ENCODE measurements at regions not wholly inside any gene's neighbourhood (a gene's known extent, or its start where the extent isn't known, plus 50 kb on each side); places are given as distances from the start of the nearest gene placed in this dataset.

DNA sequence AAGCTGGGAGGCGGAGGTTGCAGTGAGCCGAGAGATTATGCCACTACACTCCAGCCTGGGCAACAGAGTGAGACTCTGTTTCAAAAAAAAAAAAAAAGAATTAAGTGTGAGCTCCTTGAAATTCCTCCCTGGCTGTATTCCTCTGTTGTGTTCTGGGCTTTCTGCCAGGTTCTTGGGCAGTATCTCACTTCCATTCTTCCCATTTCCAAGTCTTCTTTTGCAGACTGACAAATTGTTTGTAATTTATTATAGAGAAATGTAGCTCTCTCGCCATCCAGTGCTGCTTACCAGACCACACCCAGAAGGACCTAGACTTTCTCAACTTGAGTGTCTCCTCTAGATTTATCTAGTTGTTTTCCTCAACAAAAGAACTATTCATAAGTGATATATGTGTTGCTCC, 105.0 kb upstream of the ADGRL2 start:
- no peak for DNase-seq

DNA sequence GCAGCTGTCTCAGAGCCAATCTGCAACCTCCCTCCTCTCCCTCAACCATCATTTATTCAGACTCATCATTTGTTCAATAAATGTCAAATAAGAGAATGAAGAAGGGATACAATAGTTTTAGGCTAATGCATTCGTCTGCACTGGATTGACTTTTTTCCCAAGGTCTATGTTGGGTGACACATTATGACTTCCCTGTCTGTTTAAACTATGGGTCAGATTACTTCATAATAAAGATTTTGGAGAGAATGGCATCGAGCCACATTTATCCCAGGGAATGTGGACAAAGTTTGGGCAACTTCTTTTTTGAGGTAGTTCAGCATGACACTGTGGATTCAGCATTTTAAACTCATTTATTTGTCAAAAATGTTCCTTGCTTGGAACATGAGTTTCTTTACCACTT, 107.4 kb upstream of the ADGRL2 start:
- no peak for DNase-seq

DNA sequence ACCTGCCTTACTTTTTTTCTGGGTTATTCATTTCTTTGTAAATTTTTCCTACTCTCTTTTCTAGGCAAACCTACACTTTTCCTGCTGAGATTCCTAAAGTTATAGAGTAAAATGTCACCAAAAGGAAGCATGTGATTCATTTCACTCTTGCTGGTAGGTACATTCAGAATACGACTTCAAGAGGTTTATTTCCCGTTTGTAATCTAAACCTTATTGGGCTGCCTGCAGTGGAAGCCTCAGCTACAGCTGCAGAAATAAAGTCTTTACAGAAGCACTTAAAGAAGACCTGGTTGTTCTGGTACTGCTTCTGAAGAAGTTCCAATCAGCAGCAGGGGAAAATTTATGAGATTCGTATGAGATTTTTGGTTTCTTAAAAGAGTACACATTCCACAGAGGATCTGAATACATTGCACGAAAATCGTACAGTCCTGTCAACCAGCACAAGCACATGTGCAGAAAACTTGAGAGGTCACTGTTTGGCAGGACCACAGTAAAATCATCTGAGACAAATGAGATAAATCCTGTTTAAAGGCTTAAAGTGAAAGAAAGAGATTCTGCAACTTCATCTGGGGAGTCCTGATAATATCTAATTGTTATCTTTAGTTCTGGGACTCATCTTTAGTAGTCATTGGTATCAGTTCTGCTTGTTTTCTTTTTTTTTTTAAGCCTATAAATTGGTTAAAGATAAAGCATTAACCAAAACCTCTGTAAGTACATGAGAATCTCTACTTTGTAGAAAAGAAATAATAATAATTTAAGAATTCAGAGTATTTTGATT, 109.9 kb upstream of the ADGRL2 start:
- no peak for DNase-seq

DNA sequence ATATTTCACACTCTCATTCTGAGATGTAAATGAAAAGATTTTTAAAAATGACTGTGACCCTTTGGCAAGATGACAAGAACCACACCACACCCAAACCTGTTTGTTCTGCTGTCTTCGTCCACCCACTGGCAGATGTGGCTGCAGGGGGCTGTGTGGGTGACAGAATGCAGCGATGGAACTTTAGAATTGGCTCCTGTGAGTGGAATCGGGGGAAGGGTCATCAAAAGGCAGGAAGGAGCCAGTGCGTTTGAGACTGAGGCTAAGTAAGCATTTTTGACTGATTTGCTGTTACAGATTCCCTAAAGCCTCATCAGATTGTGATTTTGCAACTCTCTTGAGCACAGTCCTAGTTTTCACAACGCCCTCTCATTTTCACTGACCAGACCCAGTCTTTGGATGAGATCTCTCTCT, 111.2 kb upstream of the ADGRL2 start:
- DNase-seq = no peak

DNA sequence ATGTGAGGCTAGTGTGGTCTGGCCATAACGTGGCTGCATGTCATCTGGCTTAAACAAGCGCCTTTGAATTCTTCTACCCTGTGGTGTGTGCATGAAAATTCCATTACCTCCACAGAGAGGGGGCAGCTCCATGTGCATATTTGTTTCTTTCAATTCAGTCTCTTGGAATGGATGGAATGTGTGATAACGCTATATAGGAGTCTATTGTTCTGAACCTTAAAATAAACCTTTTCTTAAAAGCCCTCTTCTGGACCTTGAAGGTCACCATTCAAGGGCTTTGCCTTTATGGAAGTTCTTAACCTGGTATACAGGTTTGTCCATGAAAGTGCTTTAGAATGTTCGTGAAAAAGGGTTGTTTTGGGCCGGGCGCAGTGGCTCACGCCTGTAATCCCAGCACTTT, 118.2 kb upstream of the ADGRL2 start:
- DNase-seq = no peak

DNA sequence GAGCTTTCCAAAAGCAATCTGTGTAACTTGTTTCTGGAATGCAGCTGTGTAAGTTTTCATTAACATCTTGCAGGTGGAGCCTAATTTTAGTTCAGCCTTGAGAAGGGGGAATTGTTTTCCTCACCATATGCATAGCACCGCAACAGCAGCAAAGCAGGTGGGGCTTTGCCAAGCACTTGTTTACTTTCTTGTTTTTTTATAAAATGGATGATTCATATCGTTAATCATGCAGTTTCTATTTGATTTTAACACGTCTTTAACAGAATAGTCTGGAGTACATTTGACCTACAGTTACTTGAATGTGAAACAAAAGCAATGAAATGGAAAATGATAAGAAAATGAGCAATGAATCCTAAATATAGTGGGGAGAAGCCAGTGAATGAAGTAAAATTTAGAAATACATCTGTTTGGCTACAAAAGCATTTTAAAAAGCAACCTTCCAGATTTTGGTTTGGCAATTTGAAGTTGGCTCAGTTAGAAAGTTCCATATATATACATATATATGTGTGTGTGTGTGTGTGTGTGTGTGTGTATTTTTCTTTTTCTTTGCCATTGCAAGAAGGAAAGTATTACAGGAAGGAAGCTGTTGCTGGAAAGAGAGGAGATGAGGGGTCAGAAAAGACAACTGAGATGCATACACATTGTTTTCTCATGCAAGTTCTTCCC, 119.0 kb upstream of the ADGRL2 start:
- peak; percentile 56 for DNase-seq

DNA sequence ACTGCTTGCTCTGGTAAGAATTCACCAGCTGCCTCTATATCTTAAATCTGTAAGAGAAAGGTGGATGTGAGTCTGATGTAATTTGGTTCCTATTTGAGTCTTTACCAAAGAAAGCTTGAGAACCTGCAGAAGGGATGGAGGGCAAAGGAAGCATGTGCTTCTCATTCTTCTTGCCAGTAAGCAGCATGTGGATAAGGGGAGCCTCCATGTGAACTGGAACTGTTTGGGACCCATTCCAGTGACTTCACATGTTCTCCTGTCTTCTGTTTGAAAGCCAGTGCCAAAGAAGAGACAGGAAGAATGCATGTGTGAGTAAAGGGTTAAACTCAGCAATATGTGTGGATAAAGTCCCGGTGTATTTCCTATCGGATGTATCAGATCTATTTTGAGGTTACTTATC, 119.6 kb upstream of the ADGRL2 start:
- DNase-seq = peak; percentile 31

DNA sequence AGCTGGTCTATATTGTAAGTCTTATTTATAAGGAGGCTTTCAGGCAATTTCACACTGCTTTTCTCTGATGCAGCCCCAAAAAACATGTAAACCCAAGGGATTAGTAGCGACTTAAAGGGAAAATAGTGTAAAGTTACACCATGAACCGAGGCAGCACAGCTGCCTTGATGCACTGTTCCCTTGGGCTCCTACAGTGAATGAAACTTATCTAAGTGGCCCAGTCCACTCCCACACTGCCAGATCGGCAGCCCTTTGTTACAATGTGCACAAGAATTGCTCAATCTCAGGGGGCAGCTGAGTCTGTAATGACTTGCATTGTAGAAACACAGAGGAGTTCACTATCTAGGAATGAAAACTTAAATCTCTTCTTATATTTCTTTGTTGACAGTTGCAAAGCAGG, 120.8 kb upstream of the ADGRL2 start:
- DNase-seq = no peak

DNA sequence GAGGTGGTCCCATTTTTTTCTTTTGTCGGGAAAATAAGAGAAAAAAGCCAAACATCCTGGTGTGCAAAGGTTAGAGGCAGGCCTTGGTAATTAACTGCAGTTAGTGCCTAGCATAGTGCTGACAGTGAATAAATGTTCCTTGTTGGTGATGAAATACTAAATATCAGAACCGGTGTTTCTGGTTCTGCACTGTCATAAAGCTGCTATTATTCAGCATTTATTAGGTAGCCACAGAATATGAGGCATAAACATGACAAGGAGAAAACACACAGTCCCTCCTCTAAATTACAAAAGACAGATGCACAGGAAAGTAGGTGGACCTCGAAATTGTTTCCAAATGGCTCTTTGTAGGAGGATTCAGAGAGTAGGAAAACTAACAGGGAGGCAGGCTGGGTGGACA, 122.0 kb upstream of the ADGRL2 start:
- DNase-seq = no peak

DNA sequence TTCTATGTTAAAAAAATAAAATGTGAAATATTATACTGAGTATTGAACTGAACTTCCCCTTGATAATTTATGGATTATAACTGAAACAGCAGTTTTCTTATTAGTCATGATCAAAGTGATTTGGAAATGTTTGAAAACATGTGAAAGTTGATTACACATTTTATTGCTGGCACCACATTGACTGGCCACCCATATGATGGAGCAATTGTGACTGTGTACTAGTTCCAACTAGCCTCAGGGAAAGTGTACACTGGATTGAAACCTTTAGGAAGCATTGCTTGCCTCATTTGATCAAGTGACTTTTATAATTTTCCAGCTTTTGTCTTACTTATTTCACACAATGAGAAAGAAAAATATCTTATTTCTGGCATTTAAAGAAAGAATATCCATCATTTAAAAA, 128.0 kb upstream of the ADGRL2 start:
- DNase-seq = no peak

DNA sequence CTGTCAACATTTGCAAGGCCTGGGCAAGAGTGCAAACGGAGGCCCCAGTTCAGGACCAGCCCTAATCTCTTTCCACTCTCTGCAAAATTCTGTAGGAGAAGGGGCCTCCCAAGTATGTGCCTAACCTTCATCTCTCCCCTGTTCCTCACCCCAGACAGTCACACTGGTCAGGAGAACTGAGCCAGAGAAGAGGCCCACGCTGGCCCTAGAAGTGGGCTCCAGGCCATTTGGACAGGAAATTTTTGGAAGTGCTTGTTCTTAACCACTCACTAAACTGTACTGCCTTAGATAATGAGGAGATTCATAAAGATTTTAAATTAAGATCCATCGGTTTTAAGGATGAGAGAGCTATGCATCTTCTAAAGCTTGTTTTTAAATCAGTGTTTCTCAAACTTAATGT, 129.7 kb upstream of the ADGRL2 start:
- peak; percentile 37 for DNase-seq

DNA sequence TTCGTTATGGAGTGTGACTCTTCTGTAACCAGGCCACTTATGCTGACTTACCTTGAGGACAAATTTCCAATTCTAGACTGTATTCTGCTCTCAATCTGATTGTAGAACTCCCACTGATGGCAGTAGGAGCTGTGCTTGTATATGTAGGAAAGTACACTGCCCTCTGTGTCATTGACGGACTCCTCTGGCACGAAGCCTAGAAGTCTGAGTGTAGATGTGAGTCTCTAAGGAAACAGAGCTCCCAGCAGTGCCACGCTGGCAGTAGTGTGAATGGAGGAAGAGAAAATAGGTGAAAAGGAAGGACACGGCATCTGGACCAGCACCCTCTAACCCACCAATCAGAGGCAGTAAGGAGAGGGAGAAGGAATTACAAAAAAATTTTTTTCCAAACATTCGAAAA, 130.4 kb upstream of the ADGRL2 start:
- peak; percentile 74 for DNase-seq

DNA sequence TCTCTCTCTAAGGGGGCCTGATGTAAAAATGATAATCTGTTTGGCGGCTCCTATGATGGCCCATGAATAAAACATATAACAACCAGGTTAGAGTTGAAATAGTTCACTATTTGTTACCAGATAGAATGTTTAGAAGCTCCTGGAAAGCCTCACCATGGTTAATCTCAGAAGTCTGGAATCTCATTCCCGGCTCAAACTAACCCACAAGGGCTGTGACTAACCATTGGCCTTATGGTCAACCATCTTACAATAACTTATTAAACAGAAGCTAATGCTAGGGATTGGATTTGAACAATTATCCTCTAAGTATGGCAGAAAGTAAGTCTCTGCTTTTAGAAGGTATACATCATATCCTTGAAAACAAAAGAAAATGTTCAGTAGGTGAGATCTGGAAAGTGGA, 134.1 kb upstream of the ADGRL2 start:
- no peak for DNase-seq

DNA sequence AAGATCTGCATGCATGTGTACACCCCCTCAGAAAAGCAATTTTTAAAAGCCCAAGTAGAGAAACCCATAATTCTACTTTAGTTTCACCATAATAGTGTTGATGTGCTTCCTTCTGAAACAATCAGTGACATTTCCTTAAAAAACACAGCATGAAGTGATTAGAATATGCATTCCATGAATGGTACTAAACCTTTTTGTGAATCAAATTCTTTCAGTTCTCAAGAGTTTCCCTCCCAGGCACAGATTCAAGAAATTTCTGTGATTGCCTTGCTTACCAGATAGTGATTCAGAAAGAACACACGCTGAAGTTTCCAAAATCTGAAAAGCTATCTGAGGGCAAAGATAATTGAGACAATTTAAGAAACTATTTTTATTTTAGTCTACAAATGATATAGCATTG, 136.4 kb upstream of the ADGRL2 start:
- no peak for DNase-seq

DNA sequence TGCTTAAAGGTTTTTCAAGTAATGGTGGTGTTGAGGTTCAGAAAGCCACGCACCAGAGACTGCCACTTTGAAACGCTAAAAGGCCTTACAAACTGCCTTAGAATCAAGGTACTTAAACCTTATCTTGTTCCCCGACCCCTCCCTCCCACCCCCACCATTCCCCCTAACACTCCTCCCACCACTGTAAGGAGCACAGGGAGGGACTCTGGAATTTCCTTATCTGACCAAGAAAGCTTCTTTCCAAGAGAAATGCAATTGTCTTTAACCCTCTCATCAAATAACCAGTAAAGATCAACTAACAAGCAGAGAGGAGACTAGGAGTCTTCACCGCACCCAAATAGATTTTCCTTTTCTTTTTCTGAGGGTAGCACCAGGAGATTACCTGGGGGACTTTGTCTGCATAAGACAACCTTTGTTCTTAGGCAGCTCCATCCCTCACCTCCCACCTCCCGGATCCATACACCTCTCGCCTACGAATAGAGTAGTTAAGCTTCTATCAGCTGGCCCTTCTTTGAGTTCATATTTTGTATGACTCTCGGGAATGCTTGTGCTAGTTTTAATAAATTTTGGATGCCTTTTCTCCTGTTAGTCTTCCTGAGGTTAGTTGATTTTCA, 137.7 kb upstream of the ADGRL2 start:
- no peak for DNase-seq

DNA sequence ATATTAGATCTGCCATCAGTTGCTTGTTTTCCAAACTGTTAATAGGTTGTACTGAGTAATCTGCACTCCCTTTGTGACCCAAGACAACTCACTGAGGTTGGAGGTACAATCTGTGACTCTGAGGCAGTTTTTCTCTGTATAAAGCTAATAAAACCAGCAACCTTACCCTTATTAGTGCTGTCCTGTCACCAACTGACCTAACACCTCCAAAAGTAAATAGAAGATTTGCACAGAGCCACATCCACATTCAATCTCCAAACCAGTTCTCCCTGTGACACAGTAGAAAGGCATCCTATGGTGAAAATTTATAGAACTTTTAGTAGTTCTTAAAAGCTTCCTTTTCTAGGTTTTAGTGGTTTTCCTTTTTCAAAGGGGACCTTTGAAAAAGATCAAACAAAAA, 140.4 kb upstream of the ADGRL2 start:
- no peak for DNase-seq

DNA sequence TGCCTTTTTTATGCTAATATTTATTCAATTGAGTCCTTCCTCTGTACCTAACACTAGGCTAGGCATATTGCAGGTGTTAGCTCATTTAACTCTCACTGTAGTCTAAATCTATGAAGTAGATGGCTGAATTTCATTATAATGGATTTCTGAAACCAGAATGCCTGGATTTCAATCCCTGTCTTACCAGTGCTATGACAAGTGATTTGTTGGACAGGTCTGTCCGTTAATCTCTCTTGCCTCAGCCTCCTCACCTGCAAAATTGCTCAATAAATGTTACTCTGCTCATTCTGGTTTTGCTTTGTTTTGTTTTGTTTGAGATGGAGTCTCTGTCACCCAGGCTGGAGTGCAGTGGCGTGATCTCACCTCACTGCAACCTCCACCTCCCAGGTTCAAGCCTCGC, 146.1 kb upstream of the ADGRL2 start:
- no peak for DNase-seq

DNA sequence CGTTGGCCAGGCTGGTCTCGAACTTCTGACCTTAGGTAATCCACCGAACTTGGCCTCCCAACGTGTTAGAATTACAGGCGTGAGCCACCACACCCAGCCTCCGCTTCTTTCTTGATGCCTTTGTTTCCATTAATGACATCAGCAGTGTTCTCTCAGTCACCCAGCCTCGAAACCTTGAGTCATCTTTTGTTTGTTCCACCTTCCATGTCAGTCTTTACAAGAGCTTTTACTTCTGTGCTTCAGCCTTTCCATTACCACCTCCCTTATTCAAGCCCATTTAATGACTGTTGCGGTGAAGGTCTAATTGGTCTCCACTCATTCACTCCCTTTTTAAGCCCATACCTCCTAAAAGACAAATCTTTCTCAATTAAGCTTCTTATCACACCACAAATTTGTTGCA, 146.6 kb upstream of the ADGRL2 start:
- no peak for DNase-seq

DNA sequence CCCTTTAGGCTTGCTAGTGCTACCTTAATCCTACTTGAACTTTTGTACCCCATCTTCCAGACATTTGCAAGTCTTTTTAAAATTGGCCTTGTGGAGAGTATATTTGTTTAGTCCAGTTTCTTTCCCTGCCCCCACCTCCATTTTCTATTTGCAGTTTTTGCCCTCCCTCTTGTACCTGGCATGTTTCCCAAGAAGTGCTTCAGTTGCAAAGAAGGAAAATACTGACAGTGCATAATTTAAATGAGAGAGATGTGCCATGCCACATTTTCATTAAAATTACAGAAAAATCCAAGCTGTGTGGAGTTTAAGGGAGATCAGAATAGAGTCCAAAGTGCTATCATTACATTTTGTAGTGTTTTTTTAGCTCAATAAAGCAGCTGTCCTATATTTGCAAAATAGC, 150.0 kb upstream of the ADGRL2 start:
- no peak for DNase-seq

DNA sequence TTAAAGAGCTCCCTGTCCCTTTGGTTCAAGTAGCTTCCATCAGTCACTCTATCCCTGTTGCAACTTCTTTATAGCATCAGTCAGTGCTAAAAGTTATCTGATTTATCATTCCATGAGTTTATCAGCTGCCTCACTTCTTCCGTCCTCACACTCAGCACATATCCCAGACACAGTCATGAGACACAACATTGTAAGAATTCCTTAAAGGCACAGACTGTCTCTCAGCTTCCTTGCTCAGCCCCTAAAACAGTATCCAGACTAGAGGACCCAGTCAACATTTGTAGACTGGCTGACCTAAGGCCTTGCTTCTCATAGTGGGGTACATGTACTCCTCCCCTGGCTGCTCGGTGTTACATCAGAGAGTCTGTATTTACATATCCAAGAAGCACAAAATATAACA, 164.9 kb upstream of the ADGRL2 start:
- no peak for DNase-seq

DNA sequence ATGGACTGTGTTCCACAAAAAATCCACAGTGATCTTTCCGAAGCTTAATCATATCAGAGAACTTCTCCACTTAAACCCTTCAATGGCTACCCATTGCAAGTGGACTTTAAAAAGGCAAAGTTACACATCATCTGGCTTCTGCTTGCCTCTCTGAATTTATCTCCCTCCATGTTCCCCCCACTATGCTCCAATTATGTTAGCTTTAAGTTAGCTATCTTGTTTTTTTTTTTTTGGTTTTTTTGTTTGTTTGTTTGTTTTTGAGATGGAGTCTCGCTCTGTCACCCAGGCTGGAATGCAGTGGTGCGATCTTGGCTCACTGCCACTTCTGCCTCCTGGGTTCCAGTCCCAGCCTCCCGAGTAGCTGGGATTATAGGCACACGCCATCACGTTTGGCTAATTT, 166.4 kb upstream of the ADGRL2 start:
- no peak for DNase-seq

DNA sequence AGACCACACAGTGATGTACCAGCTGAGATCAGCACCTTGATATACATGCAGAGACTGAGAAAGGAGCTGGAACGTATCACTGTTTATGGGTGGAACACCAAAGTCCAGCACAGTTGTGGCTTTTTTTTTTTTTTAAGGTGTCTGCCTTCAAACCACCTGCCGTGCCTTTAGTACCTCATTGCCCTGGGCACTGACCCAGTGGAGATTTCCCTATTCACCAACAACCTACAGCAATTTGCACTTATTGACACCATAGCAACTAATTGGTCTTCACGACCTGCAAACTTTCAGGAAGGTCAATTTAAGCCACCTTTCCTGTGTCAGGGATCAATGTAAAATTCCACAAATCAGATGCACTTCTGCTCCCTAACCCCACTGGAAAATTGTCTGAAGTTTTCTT, 181.6 kb upstream of the ADGRL2 start:
- DNase-seq = no peak

DNA sequence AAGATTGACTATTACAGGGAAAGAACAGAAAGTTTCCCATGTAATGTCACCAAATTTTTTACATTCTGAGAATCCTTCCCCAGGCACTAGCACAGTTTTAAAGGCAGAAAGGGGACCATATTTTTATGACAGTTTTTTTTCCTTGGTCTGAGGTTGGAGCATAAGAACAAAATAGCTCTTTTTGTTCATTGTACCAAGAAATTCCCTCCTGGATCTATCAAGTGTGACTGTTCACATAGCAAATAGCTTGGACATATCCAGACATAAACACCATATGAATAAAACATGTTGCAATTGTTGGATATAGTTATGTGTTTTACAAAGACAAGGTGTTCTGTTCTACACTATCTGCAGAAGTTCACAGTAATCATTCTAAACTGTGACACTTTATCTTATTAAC, 182.4 kb upstream of the ADGRL2 start:
- DNase-seq = no peak

DNA sequence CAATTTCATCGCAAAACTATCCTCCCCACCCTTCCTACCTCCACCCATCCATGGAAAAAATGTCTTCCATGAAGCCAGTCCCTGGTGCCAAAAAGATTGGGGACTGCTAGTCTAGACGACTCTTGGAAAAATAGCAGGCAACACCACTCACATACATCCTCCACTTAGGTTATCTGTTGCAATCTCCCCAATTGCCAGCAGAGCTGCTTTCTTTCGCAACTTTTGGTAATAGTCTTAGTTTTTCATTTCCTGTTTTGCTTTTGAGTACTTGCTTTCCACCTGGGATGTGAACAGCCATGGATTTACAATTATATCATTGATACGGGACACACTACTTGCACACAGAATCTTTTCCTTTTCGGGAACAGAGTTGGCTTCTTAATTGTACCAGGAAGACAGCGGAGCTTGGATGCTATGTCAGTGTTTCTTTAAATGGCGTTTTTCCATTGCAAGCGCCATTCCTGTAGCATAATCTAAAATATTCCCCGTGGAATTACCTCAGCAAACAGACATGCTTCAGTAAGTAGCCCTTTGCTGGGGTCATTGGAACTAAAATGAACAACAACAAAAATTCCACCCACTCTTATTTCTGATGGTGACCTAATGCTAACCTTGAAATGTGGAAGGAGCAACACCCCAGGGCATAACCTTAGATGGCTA, 183.3 kb upstream of the ADGRL2 start:
- no peak for DNase-seq

Data from femur (tissue), 1 donor.